ENCODE measurements at regions not wholly inside any gene's neighbourhood (a gene's known extent, or its start where the extent isn't known, plus 50 kb on each side); places are given as distances from the start of the nearest gene placed in this dataset.
A peak's percentile ranks its signal among the peaks of the same experiment; 100 is the strongest.

- DNase-seq: peak; percentile 55
Measured at GRCh38 chr4:137664046-137664387, 131.7 kb upstream of the PCDH18 start.

DNA sequence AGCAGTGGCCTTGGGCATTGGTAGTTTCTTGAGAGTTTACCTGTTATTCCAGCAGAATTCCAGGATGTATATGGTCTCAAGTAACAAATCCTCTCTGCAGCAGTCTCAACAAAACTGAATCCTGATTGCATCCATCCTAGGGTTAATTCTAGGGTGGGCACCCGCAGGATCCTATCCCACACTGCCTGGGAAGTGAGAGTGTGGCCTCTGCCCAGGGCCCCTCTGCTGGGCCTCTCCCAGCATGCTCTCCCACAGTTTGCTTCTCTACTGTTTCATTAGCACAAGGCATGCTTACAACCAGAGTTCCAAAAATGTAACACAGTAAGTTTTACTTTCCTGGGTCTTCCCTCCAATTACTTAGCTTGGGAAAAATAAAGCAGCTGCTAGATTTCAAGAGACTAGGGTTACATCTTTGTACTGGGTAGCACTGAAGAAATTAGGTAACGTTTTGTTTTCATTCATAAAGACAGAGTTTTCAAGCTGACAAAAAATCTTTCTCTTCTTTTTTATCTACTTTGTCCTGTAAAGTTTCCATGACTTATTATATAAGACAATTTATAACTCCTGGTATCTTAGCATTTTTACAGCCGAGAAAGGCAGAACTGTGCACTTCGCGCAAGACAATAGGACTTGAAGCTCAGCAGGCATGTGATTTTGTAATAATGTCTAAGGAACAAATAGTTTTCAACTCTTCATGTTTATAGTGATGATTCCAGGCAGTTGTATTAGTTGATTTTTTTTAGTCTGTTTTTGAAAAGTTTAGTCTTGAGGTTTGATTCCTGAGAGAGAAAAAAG, 131.2 kb upstream of the PCDH18 start:
- DNase-seq: no peak

DNA sequence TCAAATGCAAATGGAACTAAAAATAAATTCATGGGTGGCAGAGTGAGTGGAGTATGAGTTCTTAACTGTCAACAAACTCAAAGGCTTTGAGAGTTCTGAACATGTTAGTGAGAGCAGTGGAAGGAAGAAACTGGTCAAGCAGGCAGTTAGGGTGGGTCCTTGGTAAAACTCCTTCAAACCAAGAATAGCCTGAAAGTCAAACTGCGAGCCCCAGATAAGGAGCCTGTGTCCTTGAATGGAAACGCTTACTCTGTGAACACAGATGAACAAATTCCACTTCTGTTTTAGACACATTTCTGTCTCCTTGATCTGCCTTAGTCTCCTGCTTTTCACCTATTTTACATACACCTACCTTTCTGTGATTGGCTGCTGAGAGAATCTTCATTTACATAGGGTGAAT, 129.4 kb upstream of the PCDH18 start:
- no peak for DNase-seq

DNA sequence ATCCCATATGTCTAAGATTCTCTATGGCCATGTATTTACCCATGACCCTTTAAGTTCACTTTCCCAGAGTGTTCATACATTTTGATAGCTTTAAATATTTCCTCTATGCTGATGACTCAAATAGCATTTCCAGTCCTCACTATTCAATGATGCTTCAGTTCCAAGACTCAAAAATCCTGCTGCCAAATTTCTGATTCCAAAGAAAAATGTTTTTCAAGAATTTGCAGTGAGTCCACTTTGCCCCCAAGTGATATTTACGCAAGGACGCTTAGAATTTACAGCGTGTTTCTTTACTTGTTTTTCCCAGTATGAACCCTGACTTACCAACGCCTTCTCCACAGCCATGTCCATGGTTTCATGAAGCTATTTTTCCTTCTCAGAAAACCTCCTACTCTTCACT, 127.9 kb upstream of the PCDH18 start:
- DNase-seq: no peak

GRCh38 chr4:137659431-137659830, 127.1 kb upstream of the PCDH18 start:
- DNase-seq: no peak

GRCh38 chr4:137656661-137657060, 124.4 kb upstream of the PCDH18 start:
- no peak for DNase-seq

DNA sequence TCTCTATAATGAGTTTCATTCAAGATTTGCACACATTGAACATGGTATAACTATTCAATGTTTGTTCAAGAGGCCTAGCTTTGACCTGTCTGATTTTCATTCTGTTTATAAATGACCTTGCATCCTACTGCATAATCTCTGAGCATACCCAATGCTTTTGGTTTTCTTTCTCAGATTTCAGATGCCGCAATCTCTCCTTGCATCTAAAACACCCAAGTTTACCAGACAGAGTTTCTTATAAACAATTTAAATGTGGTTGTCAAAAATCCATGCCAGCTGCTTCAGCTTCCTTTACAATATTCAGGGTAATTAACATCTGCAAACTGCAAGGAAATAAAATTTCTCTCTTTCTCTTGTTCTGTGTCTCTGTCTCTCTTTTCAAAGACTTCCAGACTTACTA, 123.0 kb upstream of the PCDH18 start:
- DNase-seq: no peak

DNA sequence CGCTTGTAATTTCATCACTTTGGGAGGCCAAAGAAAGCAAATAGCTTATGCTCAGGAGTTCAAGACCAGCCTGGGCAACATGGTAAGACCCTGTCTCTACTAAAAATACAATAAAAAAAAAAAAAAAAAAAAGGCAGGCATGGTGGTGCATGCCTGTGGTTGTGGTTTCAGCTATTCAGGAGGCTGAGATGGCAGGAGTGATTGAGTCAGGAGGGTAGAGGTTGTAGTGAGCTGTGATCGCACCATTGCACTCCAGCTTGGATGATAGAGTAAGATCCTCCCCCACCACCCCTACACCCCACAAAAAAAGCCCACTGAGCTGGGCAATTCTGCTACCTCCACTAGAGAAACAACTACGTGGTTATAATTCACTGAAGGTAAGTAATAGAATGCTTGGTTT, 118.8 kb upstream of the PCDH18 start:
- no peak for DNase-seq

GRCh38 chr4:137649711-137650450, 117.6 kb upstream of the PCDH18 start:
- no peak for DNase-seq

GRCh38 chr4:137648531-137648930, 116.2 kb upstream of the PCDH18 start:
- no peak for DNase-seq

DNA sequence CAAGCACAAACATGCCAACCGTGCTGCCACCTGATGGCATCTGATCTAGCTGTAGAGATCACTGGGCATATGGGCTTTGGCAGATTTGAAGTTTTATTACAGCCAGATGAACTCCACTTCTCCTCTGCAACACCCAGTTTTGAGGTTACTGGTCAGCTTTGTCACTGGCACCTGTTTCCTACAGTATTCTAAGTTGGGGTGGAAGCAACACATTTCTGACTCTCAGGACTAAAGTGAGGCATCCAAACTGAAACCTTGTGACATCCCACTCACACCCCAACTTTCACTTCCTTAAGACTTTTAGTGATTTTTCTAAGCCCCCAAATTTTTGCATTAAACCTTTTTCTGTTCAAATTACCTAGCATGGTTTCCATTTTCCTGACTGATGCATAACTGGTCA, 115.1 kb upstream of the PCDH18 start:
- no peak for DNase-seq

- DNase-seq: no peak
Measured at GRCh38 chr4:137644201-137644600, 111.9 kb upstream of the PCDH18 start.

DNA sequence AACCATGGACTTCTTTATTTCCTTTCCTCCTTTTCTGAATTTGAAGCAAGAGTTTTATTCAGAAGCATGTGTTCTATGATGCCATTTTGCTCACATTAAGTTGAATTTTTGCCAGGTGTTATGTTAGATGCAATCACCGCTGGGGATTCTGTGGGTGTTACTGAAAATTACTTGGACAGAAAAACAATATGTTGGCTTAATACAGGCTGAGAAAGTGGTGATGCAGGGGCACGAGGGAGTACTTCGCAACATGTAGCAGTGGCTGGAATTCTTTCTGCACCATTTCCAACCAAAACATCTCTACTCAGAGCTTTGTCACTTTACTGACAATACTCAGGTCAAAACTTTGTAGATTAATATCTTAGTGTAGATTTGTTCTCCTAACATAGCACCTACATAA, 109.2 kb upstream of the PCDH18 start:
- peak; percentile 29 for DNase-seq

- no peak for DNase-seq
Measured at GRCh38 chr4:137640838-137641158, 108.5 kb upstream of the PCDH18 start.

DNA sequence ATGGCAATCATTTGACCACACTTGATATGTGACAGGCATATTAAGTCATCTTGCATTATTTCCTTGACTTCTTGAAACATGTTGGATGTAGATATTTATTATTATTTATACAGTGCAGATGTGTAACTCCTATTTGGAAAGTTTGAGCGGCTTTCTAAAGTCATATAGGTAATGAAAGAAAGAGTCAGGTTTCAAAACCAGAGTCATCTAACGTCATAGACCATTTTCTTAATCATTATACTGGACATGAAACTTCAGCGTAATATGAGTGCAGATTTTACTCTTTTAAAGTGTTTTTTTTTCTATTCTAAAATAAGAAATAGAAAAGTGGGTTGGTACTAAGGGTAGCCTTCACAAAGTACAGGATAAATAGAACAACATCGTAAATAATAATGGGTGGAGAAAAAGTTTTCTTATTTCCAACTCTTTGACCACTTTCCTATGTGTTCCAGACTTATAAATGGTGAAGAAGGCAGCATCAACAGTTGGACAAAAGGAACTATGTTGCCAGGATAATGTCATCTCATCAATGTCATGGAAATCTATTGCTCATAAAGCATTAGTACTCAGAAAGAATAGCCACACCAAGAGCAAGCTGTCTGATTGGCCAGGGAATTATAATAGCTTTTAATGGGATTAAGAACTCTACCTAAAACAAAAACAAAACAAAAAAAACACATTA, 108.0 kb upstream of the PCDH18 start:
- DNase-seq: no peak

GRCh38 chr4:137638934-137639333, 106.6 kb upstream of the PCDH18 start:
- DNase-seq: no peak

- DNase-seq: no peak
Measured at GRCh38 chr4:137635601-137636000, 103.3 kb upstream of the PCDH18 start.

- DNase-seq: no peak
Measured at GRCh38 chr4:137635108-137635507, 102.8 kb upstream of the PCDH18 start.

- no peak for DNase-seq
Measured at GRCh38 chr4:137632842-137633241, 100.5 kb upstream of the PCDH18 start.

GRCh38 chr4:137631605-137632004, 99.3 kb upstream of the PCDH18 start:
- no peak for DNase-seq

DNA sequence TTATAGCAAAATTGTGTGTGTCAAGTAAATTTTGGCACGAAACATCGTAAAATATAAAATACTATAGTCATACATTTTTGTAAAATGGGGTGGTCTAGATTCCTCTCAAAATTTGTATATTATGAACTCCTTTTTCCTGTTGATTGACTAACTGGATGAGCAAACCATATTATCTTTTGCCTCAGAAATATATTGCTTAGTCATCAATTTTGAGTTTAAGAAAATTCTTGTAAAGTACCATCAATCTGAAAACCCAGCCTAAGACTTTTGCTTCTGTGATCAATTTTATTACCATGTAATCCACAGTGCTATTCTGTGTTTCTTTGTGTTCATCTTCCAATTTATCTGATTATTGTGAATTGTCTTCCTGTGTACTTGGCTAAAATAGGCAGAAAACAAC, 98.0 kb upstream of the PCDH18 start:
- DNase-seq: no peak

GRCh38 chr4:137627739-137628460, 95.6 kb upstream of the PCDH18 start:
- DNase-seq: no peak
